ENCODE measurements at regions not wholly inside any gene's neighbourhood (a gene's known extent, or its start where the extent isn't known, plus 50 kb on each side); places are given as distances from the start of the nearest gene placed in this dataset.

- Histone ChIP-seq H3K27me3 (replicated peaks in 1 of 2; ENCODE audit: control insufficient read depth in 2 of 2, insufficient read depth in 2 of 2, low read length in 1 of 2) (no peaks in the 10 kb centered on the region), H3K79me2 (ENCODE audit: control insufficient read depth, insufficient read depth, low read length) (no peaks in the 10 kb centered on the region), H4K20me1 (ENCODE audit: control insufficient read depth, insufficient read depth) (no peaks in the 10 kb centered on the region), H3K27ac (ENCODE audit: control insufficient read depth, insufficient read depth) (no peak overlapping the region), H3K36me3 (ENCODE audit: control insufficient read depth in 2 of 2, insufficient read depth in 2 of 2, low read length in 1 of 2) (no peaks in the 10 kb centered on the region), H3K4me2 (ENCODE audit: control insufficient read depth, insufficient read depth) (no peak overlapping the region), H3K4me3 (no peak overlapping the region), H3K9ac (ENCODE audit: control insufficient read depth, insufficient read depth, low read length) (no peak overlapping the region), H2AFZ (ENCODE audit: control insufficient read depth, low read depth, low read length) (no peak overlapping the region), H3K9me3 (replicated peaks; ENCODE audit: control insufficient read depth, insufficient read depth, low read length) (no peaks in the 10 kb centered on the region), H3K4me1 (ENCODE audit: control insufficient read depth, insufficient read depth, low read length) (no peaks in the 10 kb centered on the region)
- intact Hi-C loops (cut with micrococcal nuclease; ENCODE audit: unreplicated experiment) = no loop called here
- ChIA-PET SMC1A (ENCODE audit: uncharacterized antibody, unreplicated experiment) (no interaction called here), CTCF (no interaction called here), RAD21 (ENCODE audit: unreplicated experiment) (no interaction called here), POLR2A (no interaction called here)
- 40% methylated on average over 4 of the region's 4 CpGs for WGBS (ENCODE audit: insufficient coverage, insufficient replicate concordance, low lambda C conversion rate, missing lambda C conversion rate)
- DNase-seq (ENCODE audit: low read depth, low spot score) = no peak
- BruUV-seq (replicated peaks) = no TSS peak
- TF ChIP-seq ZBTB4 (CRISPR knock-in tag; IDR thresholded peaks at IDR 0.05) = no peak
- no peak for TF ChIP-seq KAT2A (conservative IDR thresholded peaks at IDR 0.05; ENCODE audit: control insufficient read depth, low read depth, low read length)
- no peak for TF ChIP-seq ZBTB11 (CRISPR knock-in tag; IDR thresholded peaks at IDR 0.05)
- no peak for FAIRE-seq
- ATAC-seq = no peak
- in situ Hi-C loops (cut with MboI) = no loop called here
These were observed 122.5 kb upstream of the HCCS start for GRCh38 chrX:10988653-10989052.
